ENCODE measurements at regions not wholly inside any gene's neighbourhood (a gene's known extent, or its start where the extent isn't known, plus 50 kb on each side); places are given as distances from the start of the nearest gene placed in this dataset.

DNA sequence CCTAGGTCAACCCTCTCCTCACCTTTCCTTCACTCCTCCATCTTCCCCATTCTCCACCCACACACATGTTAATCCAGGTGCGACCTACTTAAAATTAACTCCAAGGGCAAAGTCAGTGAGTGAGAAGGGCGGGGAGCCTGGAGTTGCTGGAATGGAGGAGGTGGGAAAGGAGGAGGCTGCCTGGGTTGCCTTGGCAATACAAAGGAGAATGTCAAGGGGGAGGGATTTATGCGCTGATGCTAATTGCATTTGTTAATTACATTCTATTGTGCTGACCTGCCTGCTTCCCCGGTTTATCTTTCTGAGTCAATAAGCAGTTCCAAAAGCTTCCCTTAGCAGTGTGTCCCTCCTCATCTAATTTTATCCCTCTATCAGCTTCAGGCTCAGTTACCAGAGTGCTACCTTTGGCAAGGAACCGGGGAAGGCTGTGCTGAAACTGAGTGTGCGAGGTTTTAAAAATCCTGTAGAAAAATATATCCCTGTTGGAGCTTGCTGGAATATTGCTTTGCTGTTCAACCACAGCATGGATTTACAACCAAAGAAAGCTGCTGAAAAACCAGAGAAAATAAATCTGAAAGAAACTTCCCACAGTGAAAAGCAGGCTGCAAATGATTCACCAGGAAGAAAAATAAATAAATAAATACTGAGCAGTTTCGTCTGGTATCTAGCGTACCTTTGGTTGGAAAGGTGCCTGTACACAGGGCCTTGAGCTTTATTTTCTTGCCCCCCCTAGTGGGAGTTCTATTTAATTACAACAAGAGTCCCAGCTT is 113.2 kb upstream of the DGKB start:
- TF ChIP-seq, protein P1, sequence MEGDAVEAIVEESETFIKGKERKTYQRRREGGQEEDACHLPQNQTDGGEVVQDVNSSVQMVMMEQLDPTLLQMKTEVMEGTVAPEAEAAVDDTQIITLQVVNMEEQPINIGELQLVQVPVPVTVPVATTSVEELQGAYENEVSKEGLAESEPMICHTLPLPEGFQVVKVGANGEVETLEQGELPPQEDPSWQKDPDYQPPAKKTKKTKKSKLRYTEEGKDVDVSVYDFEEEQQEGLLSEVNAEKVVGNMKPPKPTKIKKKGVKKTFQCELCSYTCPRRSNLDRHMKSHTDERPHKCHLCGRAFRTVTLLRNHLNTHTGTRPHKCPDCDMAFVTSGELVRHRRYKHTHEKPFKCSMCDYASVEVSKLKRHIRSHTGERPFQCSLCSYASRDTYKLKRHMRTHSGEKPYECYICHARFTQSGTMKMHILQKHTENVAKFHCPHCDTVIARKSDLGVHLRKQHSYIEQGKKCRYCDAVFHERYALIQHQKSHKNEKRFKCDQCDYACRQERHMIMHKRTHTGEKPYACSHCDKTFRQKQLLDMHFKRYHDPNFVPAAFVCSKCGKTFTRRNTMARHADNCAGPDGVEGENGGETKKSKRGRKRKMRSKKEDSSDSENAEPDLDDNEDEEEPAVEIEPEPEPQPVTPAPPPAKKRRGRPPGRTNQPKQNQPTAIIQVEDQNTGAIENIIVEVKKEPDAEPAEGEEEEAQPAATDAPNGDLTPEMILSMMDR (IDR thresholded peaks at IDR 0.05) = peak; percentile 18 to 74 (median 53)
- no peak for TF ChIP-seq POLR2A (IDR thresholded peaks at IDR 0.05)
